H1 (cell line): ENCODE measurements at regions not wholly inside any gene's neighbourhood (a gene's known extent, or its start where the extent isn't known, plus 50 kb on each side); places are given as distances from the start of the nearest gene placed in this dataset.

ENCODE experiments used
- CEBPB ChIP-seq: IDR thresholded peaks from 2 replicates; pipeline ENCODE4 v1.6.1; 2012; ENCODE audit warnings: low read depth, low read length
- KDM1A ChIP-seq: fragments of 200-600, 300-600 bp; sonication (generic); IDR thresholded peaks from 2 replicates; pipeline ENCODE4 v1.7.1; 2016; ENCODE audit warnings: mild to moderate bottlenecking, low read length, borderline replicate concordance
- RBBP5 ChIP-seq: IDR thresholded peaks from 2 replicates; pipeline ENCODE4 v1.7.1; 2012; ENCODE audit warnings: low read depth, mild to moderate bottlenecking, inconsistent platforms, low read length, moderate library complexity, borderline replicate concordance
- TAF1 ChIP-seq: IDR thresholded peaks from 2 replicates; pipeline ENCODE4 v1.6.1; 2011; ENCODE audit warnings: mild to moderate bottlenecking, low read depth, low read length
- TCF12 ChIP-seq: IDR thresholded peaks from 2 replicates; pipeline ENCODE4 v1.6.1; 2011; ENCODE audit warnings: low read depth, mild to moderate bottlenecking, low read length
- TF ChIP-seq, protein P1 (sequence below), 3 experiments: IDR thresholded peaks; 1 replicate in 2 of 3; 2 replicates in 1 of 3; pipeline versions ENCODE4 v1.5.1 to v1.6.1; 2011; ENCODE audit warnings: low read length in 3 of 3, mild to moderate bottlenecking in 3 of 3, inconsistent platforms in 2 of 3, low read depth in 1 of 3, moderate library complexity in 1 of 3; ENCODE audit not compliant: insufficient read depth in 1 of 3; ENCODE audit errors: control extremely low read depth in 1 of 3
- TF ChIP-seq, protein P2 (sequence below): IDR thresholded peaks from 2 replicates; pipeline ENCODE4 v1.6.1; 2012; ENCODE audit warnings: inconsistent platforms

DNA sequence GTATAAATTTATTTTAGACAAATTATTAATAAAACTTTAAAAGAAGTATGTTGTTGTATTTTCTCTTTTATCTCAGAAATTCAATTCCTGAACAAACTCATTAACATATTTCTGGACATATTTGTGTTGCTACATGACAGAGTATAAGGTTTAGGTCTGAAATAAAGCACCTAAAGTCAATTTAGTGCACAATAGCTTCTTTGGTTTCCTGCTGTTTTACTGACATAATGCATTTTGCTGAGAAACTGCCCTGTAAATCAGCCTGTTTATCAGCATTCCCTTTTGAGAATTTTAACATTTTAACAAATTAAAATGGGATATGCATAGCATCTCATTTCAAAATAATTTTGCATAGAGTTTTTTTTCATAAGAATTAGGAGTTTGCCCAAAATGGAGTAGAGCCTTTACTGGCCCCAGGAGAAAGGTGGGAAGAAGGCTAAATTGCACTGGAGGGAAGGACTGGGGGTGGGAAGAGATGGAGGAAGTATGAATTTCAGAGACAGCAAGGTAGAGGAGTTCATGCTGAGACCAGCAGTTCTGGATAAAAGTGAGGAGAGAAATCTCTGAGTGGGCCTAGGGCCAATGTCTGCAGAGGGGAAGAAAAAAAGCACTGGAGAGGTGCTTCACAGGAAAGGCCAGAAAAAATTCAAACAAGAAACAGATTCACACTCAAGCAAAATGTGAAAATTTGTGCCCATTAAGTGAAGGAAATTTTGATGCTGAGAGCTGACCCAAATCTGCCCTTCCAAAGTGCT is 324.2 kb upstream of the HSF2 start:
- TF ChIP-seq, protein P1, sequence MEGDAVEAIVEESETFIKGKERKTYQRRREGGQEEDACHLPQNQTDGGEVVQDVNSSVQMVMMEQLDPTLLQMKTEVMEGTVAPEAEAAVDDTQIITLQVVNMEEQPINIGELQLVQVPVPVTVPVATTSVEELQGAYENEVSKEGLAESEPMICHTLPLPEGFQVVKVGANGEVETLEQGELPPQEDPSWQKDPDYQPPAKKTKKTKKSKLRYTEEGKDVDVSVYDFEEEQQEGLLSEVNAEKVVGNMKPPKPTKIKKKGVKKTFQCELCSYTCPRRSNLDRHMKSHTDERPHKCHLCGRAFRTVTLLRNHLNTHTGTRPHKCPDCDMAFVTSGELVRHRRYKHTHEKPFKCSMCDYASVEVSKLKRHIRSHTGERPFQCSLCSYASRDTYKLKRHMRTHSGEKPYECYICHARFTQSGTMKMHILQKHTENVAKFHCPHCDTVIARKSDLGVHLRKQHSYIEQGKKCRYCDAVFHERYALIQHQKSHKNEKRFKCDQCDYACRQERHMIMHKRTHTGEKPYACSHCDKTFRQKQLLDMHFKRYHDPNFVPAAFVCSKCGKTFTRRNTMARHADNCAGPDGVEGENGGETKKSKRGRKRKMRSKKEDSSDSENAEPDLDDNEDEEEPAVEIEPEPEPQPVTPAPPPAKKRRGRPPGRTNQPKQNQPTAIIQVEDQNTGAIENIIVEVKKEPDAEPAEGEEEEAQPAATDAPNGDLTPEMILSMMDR (IDR thresholded peaks at IDR 0.05; ENCODE audit: control extremely low read depth in 1 of 3, insufficient read depth in 1 of 3, low read depth in 1 of 3, low read length in 3 of 3), result no peak
- no peak for TF ChIP-seq CEBPB
- no peak for TF ChIP-seq TCF12
- TF ChIP-seq TAF1, result no peak
- TF ChIP-seq KDM1A, result no peak
- TF ChIP-seq, protein P2, sequence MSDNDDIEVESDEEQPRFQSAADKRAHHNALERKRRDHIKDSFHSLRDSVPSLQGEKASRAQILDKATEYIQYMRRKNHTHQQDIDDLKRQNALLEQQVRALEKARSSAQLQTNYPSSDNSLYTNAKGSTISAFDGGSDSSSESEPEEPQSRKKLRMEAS, result no peak
- no peak for TF ChIP-seq RBBP5
